Breast epithelium (tissue), 4 donors: ENCODE measurements at regions not wholly inside any gene's neighbourhood (a gene's known extent, or its start where the extent isn't known, plus 50 kb on each side); places are given as distances from the start of the nearest gene placed in this dataset.

Experiments used
- DNase-seq, 2 donors: peaks; one replicate each; pipeline ENCODE4 v3.0.0-alpha.2; 2019; ENCODE audit warnings: low spot score in 2 of 2
- H3K27ac ChIP-seq, 2 donors: fragments of 200-600 bp; sonication (generic) in 1 of 2; one replicate each; pipeline ENCODE4 v1.5.1; 2016 to 2019; ENCODE audit warnings: mild to moderate bottlenecking in 1 of 2
- H3K27me3 ChIP-seq, 2 donors: fragments of 200-600 bp; sonication (generic) in 1 of 2; one replicate each; pipeline versions ENCODE4 v1.5.1 to v1.6.0; 2017 to 2019; ENCODE audit warnings: control low read depth in 1 of 2, mild to moderate bottlenecking in 1 of 2
- H3K36me3 ChIP-seq: fragments of 200-600 bp; one replicate; pipeline ENCODE4 v1.5.1; 2019
- H3K4me1 ChIP-seq, 2 donors: fragments of 200-600 bp; sonication (generic); one replicate each; pipeline ENCODE4 v1.5.1; 2016 to 2019; ENCODE audit warnings: control low read depth in 1 of 2
- H3K4me3 ChIP-seq, 3 donors: fragments of 200-600 bp; sonication (generic); 1 replicate in 2 of 3; 2 replicates in 1 of 3; pipeline ENCODE4 v1.5.1; 2016 to 2019; ENCODE audit warnings: mild to moderate bottlenecking in 3 of 3, moderate library complexity in 2 of 3
- H3K9me3 ChIP-seq, 2 donors: fragments of 200-600 bp; sonication (generic) in 1 of 2; one replicate each; pipeline ENCODE4 v1.5.1; 2016 to 2019; ENCODE audit warnings: control low read depth in 1 of 2
- POLR2A ChIP-seq: fragments of 450-650 bp; IDR thresholded peaks from one replicate; pipeline ENCODE4 v1.6.1; 2016; ENCODE audit warnings: antibody characterized with exemption, mild to moderate bottlenecking, moderate library complexity
- POLR2AphosphoS5 ChIP-seq, 3 donors: sonication (generic); formaldehyde crosslinking; IDR thresholded peaks; one replicate each; pipeline ENCODE4 v1.6.1; 2017; ENCODE audit warnings: antibody characterized with exemption in 3 of 3
- intact Hi-C: fragments of 100-400 bp; cut with DNase I; formaldehyde crosslinking; loops from one replicate; pipeline ENCODE4 v1.15.1; 2023; ENCODE audit warnings: low total_unique reads
- TF ChIP-seq, protein P1 (sequence below), 3 donors: fragments of 450-650 bp; IDR thresholded peaks; one replicate each; pipeline ENCODE4 v1.5.1; 2016 to 2017; ENCODE audit warnings: antibody characterized with exemption in 3 of 3, mild to moderate bottlenecking in 3 of 3, moderate library complexity in 3 of 3

DNA sequence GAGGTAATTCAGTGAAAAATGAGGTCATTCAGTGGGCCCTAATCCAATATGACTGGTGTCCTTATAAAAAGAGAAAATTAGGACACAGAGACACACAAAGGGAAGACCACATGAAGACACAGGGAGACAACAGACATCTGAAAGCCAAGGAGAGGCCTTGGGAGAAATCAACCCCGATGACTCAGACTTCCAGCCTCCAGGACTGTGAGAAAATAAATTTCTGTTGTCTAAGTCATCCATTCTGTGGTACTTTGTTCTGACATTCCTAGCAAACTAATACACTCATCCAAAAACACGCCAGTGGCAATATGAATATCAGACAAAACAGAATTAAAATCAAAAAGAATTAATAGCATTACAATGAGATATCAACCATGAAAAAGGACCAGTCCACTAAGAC is 303.7 kb downstream of the SS18 start:
- Histone ChIP-seq H3K4me1 (no peaks in the 10 kb centered on the region), H3K4me3 (no peak overlapping the region), H3K9me3 (no peaks in the 10 kb centered on the region), H3K36me3 (no peaks in the 10 kb centered on the region), H3K27ac (no peak overlapping the region), H3K27me3 (no peaks in the 10 kb centered on the region)
- intact Hi-C loops: no loop called here
- TF ChIP-seq POLR2A: no peak
- no peak for TF ChIP-seq POLR2AphosphoS5 (IDR thresholded peaks at IDR 0.05)
- TF ChIP-seq, protein P1, sequence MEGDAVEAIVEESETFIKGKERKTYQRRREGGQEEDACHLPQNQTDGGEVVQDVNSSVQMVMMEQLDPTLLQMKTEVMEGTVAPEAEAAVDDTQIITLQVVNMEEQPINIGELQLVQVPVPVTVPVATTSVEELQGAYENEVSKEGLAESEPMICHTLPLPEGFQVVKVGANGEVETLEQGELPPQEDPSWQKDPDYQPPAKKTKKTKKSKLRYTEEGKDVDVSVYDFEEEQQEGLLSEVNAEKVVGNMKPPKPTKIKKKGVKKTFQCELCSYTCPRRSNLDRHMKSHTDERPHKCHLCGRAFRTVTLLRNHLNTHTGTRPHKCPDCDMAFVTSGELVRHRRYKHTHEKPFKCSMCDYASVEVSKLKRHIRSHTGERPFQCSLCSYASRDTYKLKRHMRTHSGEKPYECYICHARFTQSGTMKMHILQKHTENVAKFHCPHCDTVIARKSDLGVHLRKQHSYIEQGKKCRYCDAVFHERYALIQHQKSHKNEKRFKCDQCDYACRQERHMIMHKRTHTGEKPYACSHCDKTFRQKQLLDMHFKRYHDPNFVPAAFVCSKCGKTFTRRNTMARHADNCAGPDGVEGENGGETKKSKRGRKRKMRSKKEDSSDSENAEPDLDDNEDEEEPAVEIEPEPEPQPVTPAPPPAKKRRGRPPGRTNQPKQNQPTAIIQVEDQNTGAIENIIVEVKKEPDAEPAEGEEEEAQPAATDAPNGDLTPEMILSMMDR (IDR thresholded peaks at IDR 0.05): no peak
- no peak for DNase-seq

DNA sequence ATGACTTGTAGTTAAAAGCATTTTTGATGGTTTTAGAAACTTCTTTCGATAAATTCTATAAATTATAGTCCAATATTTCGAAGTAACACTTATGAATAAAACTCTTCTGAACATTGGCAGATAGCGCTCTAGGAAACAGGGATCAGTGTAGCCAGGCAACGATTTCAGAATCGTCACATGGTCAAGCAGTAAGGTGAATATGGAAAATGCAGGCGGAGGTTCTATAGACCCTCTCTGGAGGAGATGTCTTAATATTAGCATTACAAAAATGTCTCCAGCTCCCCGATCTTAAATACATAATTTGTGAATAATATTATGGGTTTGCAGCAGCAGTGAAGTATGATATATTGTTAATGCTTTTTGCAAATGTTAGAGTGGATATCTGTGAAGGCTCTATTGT is 310.3 kb downstream of the SS18 start:
- TF ChIP-seq POLR2A: no peak
- TF ChIP-seq POLR2AphosphoS5 (IDR thresholded peaks at IDR 0.05): no peak
- TF ChIP-seq, protein P1 (IDR thresholded peaks at IDR 0.05): no peak
- H3K4me1 ChIP-seq: no peaks in the 10 kb centered on the region
- no peak overlapping the region for H3K4me3 ChIP-seq
- H3K36me3 ChIP-seq: no peaks in the 10 kb centered on the region
- no peak overlapping the region for H3K27ac ChIP-seq
- intact Hi-C loops: no loop called here
- no peaks in the 10 kb centered on the region for H3K27me3 ChIP-seq
- no peak for DNase-seq
- no peaks in the 10 kb centered on the region for H3K9me3 ChIP-seq

DNA sequence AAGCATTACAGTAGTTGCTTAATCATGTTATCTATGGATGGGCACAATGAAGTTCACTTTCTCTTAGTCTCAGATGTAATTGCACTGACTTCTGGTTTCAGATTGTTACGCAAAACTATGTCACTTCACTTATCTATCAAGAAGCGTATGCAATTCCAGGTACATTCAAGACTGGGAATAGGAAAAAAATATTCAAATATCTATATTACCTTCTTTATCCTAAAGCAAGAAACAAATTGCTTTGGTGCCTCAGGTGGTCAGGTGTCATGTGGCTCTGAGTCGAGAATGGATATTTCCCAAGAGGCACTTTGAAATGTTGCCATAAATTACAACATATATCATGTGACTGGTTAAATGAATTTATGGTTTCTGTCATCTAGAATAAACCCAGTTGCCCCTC is 318.6 kb downstream of the SS18 start:
- H3K27ac ChIP-seq: no peak overlapping the region
- intact Hi-C loops: loop anchor here (10.0 kb wide), 1 partner anchor 1683 kb away; no protein-coding TSS in a partner anchor

DNA sequence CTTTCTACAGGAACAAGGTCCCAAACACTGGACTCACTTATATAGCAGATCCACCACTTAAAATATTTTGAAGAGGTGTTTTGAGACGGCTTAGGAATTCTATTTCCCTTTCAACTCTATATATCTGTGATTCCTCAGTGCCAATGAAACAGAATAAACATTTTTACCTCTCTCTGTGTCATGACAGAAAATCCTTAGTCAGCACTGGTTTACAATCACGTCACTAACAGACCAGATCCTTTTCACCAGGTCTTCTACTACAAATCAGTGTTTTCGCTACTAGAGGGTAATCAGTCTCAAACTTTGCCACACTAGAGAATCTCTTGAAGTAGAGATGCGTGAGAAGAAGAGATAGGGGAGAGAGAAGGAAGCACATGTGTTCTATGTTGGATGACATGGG is 325.6 kb downstream of the SS18 start:
- Histone ChIP-seq H3K27me3 (no peaks in the 10 kb centered on the region), H3K27ac (no peak overlapping the region), H3K4me1 (no peaks in the 10 kb centered on the region), H3K36me3 (no peaks in the 10 kb centered on the region), H3K9me3 (no peaks in the 10 kb centered on the region), H3K4me3 (no peak overlapping the region)
- TF ChIP-seq, protein P1 (IDR thresholded peaks at IDR 0.05): no peak
- TF ChIP-seq POLR2A (no peak), POLR2AphosphoS5 (IDR thresholded peaks at IDR 0.05) (no peak)
- intact Hi-C loops: loop anchor here (1.0 kb wide), 1 partner anchor 38 kb away; no protein-coding TSS in a partner anchor
- DNase-seq: no peak

More for the DNA sequence above, 318.6 kb downstream of the SS18 start:
- no peaks in the 10 kb centered on the region for H3K36me3 ChIP-seq
- no peak overlapping the region for H3K4me3 ChIP-seq
- no peaks in the 10 kb centered on the region for H3K27me3 ChIP-seq
- H3K4me1 ChIP-seq: no peaks in the 10 kb centered on the region
- TF ChIP-seq POLR2A (no peak), POLR2AphosphoS5 (IDR thresholded peaks at IDR 0.05) (no peak)
- TF ChIP-seq, protein P1 (IDR thresholded peaks at IDR 0.05): no peak
- H3K9me3 ChIP-seq: no peaks in the 10 kb centered on the region
- no peak for DNase-seq

DNA sequence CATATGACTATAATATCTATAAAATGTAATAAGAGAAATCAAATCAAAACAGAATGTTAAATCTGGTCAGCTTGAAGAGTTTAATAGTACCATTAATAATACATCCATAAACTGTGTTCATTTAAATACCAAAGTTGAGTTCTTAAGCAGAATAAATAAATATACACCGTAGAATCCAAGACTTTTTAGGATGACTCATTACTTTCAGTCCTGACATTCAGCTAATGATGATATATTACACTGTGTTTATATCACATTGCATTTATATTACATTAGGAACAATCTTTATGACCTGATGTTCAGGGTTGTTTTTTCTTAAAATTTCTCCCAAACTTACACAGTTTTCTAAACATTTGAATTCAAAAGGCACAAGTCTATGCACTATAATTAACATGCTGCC is 331.3 kb downstream of the SS18 start:
- no peaks in the 10 kb centered on the region for H3K9me3 ChIP-seq
- TF ChIP-seq, protein P1 (IDR thresholded peaks at IDR 0.05): no peak
- TF ChIP-seq POLR2AphosphoS5 (IDR thresholded peaks at IDR 0.05): no peak
- TF ChIP-seq POLR2A: no peak
- H3K36me3 ChIP-seq: no peaks in the 10 kb centered on the region
- H3K27ac ChIP-seq: no peak overlapping the region
- intact Hi-C loops: loop anchor here (5.0 kb wide), 1 partner anchor 1153 kb away; no protein-coding TSS in a partner anchor
- no peak for DNase-seq
- H3K4me3 ChIP-seq: no peak overlapping the region
- H3K4me1 ChIP-seq: no peaks in the 10 kb centered on the region
- H3K27me3 ChIP-seq: no peaks in the 10 kb centered on the region
